Activated CD4-positive, CD25-positive, alpha-beta regulatory T cell treated with anti-CD3 and anti-CD28 coated beads, Interleukin-2, amount 50 U/mL, for 72 hours (primary cell): ENCODE measurements at regions not wholly inside any gene's neighbourhood (a gene's known extent, or its start where the extent isn't known, plus 50 kb on each side); places are given as distances from the start of the nearest gene placed in this dataset.

Experiments
- DNase-seq: peaks from one replicate; pipeline ENCODE4 v3.0.0; 2021

GRCh38 chr12:4859478-4860210 lies 50.1 kb upstream of the KCNA1 start:
- DNase-seq, result no peak
